ENCODE measurements at regions not wholly inside any gene's neighbourhood (a gene's known extent, or its start where the extent isn't known, plus 50 kb on each side); places are given as distances from the start of the nearest gene placed in this dataset.

DNA sequence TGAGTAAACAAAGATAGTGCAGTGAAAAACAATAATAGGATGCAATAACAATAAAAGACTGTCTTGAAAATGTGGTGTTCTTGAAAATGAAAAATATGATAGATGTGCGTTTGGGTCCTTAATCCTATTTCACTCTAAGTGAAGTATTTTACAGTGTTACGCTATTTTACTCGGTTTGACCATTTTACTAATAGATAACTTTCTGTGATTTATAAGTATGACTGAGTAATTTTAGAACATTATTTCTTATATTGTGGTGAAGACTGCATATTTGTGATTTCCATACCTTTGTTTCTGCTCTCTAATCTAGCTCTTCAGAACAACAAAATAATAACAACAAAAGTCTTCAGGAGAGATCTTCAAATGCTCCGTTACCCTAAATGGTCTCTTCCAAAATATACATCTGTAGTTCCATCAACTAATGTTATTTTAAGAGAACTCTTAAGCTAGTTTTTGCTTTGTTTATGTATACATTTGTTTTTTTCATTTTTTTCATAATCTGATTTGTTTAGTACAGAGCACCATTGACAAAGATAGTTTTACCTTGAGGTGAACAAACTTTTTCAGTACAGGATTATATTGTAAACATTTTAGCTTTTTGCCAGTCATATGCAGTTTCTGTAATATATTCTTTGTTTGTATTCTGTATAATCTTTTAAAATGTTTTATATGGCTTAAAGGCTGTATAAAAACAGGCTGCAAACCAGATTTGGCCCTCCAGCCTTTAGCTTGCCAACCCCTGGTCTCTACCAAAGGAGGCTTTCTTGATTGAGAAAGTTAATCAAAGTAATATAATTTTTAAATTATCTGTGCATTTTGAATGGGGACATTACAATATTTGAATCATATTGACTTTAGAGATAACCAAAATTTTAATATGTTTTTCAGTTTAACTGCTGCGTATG, 1572.7 kb upstream of the PRR20A start:
- TF ChIP-seq EGR1 (IDR thresholded peaks at IDR 0.05; ENCODE audit: low read depth in 2 of 2) (no peak), FOXA2 (IDR thresholded peaks at IDR 0.05) (no peak), JUND (IDR thresholded peaks at IDR 0.05) (no peak), RAD21 (IDR thresholded peaks at IDR 0.05) (no peak)
- TF ChIP-seq, protein P1, sequence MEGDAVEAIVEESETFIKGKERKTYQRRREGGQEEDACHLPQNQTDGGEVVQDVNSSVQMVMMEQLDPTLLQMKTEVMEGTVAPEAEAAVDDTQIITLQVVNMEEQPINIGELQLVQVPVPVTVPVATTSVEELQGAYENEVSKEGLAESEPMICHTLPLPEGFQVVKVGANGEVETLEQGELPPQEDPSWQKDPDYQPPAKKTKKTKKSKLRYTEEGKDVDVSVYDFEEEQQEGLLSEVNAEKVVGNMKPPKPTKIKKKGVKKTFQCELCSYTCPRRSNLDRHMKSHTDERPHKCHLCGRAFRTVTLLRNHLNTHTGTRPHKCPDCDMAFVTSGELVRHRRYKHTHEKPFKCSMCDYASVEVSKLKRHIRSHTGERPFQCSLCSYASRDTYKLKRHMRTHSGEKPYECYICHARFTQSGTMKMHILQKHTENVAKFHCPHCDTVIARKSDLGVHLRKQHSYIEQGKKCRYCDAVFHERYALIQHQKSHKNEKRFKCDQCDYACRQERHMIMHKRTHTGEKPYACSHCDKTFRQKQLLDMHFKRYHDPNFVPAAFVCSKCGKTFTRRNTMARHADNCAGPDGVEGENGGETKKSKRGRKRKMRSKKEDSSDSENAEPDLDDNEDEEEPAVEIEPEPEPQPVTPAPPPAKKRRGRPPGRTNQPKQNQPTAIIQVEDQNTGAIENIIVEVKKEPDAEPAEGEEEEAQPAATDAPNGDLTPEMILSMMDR (IDR thresholded peaks at IDR 0.05; ENCODE audit: low read depth, low read length, missing input control), result no peak
